Hepatocyte (in vitro differentiated cells): ENCODE measurements at regions not wholly inside any gene's neighbourhood (a gene's known extent, or its start where the extent isn't known, plus 50 kb on each side); places are given as distances from the start of the nearest gene placed in this dataset.
"Not testable (repeated sequence)": the region's sequence is repeated elsewhere in the genome, so short reads cannot be mapped to it uniquely, and the experiment has no call there.

ENCODE experiments used
- DNase-seq: peaks from one replicate; pipeline ENCODE4 v3.0.0-alpha.2; 2016; ENCODE audit warnings: low spot score
- H2AFZ ChIP-seq: fragments of 200-600 bp; sonication (generic); 2 replicates; pipeline ENCODE4 v1.6.0; 2016; ENCODE audit warnings: antibody characterized with exemption, mild to moderate bottlenecking
- H3K27ac ChIP-seq: fragments of 200-600 bp; sonication (generic); 2 replicates; pipeline ENCODE4 v1.5.1; 2016; ENCODE audit warnings: mild to moderate bottlenecking
- H3K27me3 ChIP-seq: fragments of 200-600 bp; sonication (generic); 2 replicates; pipeline ENCODE4 v1.6.1; 2016
- H3K36me3 ChIP-seq: fragments of 200-600 bp; sonication (generic); replicated peaks from 2 replicates; pipeline ENCODE4 v1.5.1; 2016; ENCODE audit warnings: low read depth; ENCODE audit not compliant: insufficient read depth
- H3K4me1 ChIP-seq: fragments of 200-600 bp; sonication (generic); 2 replicates; pipeline ENCODE4 v1.5.1; 2016; ENCODE audit warnings: mild to moderate bottlenecking, moderate library complexity; ENCODE audit not compliant: insufficient read depth
- H3K4me2 ChIP-seq: fragments of 200-600 bp; sonication (generic); 2 replicates; pipeline ENCODE4 v1.6.0; 2016
- H3K4me3 ChIP-seq: fragments of 200-600 bp; sonication (generic); 2 replicates; pipeline ENCODE4 v1.5.1; 2016; ENCODE audit warnings: mild to moderate bottlenecking
- H3K79me2 ChIP-seq: fragments of 200-600 bp; sonication (generic); 2 replicates; pipeline ENCODE4 v1.6.0; 2017; ENCODE audit warnings: mild to moderate bottlenecking
- H3K9me2 ChIP-seq: fragments of 200-600 bp; sonication (generic); replicated peaks from 2 replicates; pipeline ENCODE4 v1.6.0; 2017; ENCODE audit warnings: mild to moderate bottlenecking; ENCODE audit not compliant: insufficient read depth
- H3K9me3 ChIP-seq: fragments of 200-600 bp; sonication (generic); 2 replicates; pipeline ENCODE4 v1.5.1; 2016; ENCODE audit warnings: low read depth, mild to moderate bottlenecking
- H4K20me1 ChIP-seq: fragments of 200-600 bp; sonication (generic); 2 replicates; pipeline ENCODE4 v1.6.0; 2016; ENCODE audit warnings: mild to moderate bottlenecking; ENCODE audit not compliant: insufficient read depth, poor library complexity, severe bottlenecking
- EZH2 ChIP-seq: fragments of 200-600 bp; sonication (generic); IDR thresholded peaks from 2 replicates; pipeline ENCODE4 v1.6.1; 2016; ENCODE audit warnings: antibody characterized with exemption, mild to moderate bottlenecking, borderline replicate concordance
- EZH2phosphoT487 ChIP-seq: fragments of 200-600 bp; sonication (generic); IDR thresholded peaks from one replicate; pipeline ENCODE4 v1.6.1; 2018; ENCODE audit warnings: antibody characterized with exemption, mild to moderate bottlenecking, low read depth, moderate library complexity; ENCODE audit not compliant: unreplicated experiment, severe bottlenecking
- WGBS: methylation state at CpG from one replicate; pipeline ENCODE4 v1.1.6; 2016; ENCODE audit warnings: low lambda C conversion rate; ENCODE audit errors: missing lambda C conversion rate; 5-methylcytosine and 5-hydroxymethylcytosine counted together
- TF ChIP-seq, protein P1 (sequence below): fragments of 200-600 bp; sonication (generic); IDR thresholded peaks from 2 replicates; pipeline ENCODE4 v1.5.1; 2016; ENCODE audit warnings: antibody characterized with exemption, mild to moderate bottlenecking; ENCODE audit not compliant: poor library complexity

- Histone ChIP-seq H3K79me2 (no peaks in the 10 kb centered on the region), H3K27me3 (no peaks in the 10 kb centered on the region), H3K4me1 (no peaks in the 10 kb centered on the region), H3K9me3 (no peaks in the 10 kb centered on the region), H2AFZ (no peak overlapping the region), H3K4me2 (no peak overlapping the region), H4K20me1 (no peaks in the 10 kb centered on the region), H3K27ac (no peak overlapping the region), H3K4me3 (no peak overlapping the region), H3K36me3 (no peaks in the 10 kb centered on the region), H3K9me2 (no peaks in the 10 kb centered on the region)
- WGBS = 77% methylated on average over 2 of the region's 5 CpGs
- no peak for DNase-seq
- TF ChIP-seq EZH2 (no peak), EZH2phosphoT487 (no peak)
- TF ChIP-seq, protein P1, sequence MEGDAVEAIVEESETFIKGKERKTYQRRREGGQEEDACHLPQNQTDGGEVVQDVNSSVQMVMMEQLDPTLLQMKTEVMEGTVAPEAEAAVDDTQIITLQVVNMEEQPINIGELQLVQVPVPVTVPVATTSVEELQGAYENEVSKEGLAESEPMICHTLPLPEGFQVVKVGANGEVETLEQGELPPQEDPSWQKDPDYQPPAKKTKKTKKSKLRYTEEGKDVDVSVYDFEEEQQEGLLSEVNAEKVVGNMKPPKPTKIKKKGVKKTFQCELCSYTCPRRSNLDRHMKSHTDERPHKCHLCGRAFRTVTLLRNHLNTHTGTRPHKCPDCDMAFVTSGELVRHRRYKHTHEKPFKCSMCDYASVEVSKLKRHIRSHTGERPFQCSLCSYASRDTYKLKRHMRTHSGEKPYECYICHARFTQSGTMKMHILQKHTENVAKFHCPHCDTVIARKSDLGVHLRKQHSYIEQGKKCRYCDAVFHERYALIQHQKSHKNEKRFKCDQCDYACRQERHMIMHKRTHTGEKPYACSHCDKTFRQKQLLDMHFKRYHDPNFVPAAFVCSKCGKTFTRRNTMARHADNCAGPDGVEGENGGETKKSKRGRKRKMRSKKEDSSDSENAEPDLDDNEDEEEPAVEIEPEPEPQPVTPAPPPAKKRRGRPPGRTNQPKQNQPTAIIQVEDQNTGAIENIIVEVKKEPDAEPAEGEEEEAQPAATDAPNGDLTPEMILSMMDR = no peak
These were observed 219.7 kb downstream of the TMEM121 start for GRCh38 chr14:105746124-105746514.

DNA sequence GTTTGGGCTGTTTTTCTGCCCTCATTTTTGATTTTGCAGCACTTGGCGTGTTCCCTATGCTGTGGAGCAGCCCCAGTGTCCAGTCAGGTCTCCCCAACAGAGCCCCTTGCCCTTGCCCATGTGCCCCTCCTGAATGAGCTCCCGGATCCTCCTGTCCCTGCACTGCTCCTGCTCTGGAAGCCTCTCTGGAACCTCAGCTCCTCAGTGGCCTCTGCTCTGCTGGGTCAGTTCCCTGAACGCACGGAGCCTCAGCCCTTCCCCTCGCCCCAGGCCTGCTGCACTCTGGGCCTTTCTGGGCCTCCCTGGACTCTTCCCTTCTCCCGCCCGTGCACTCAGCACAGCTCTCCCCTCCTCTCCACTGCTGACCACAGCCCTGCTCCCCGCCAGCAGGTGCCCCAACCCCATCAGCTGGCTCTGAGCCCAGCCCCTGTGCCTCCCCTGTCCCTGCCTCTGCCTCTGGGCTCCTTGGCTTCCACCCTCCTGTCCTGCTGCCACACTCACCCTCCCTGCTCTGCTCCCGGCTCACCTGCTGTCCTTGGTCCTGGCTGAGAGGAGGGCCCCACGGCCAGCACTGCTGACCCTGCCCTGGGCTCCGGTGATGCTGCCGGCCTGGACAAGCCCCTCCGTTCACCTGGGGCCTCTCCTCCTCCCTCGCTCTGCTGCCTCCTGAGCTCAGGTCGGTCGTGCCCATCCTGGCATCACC is 220.6 kb downstream of the TMEM121 start:
- H3K4me2 ChIP-seq, H3K4me3 ChIP-seq, H3K36me3 ChIP-seq, H3K27ac ChIP-seq, H3K9me2 ChIP-seq, H3K4me1 ChIP-seq, H3K79me2 ChIP-seq, H3K9me3 ChIP-seq, DNase-seq, H2AFZ ChIP-seq, H4K20me1 ChIP-seq, H3K27me3 ChIP-seq: not testable (repeated sequence)
- 84% methylated on average over 11 of the region's 16 CpGs for WGBS

GRCh38 chr14:105747503-105748203 is 221.3 kb downstream of the TMEM121 start:
- not testable (repeated sequence) for H3K4me2 ChIP-seq, H3K27ac ChIP-seq, DNase-seq, H2AFZ ChIP-seq, H3K9me3 ChIP-seq, H3K79me2 ChIP-seq, H3K9me2 ChIP-seq, H3K4me1 ChIP-seq, H3K36me3 ChIP-seq, H4K20me1 ChIP-seq, H3K27me3 ChIP-seq, H3K4me3 ChIP-seq
- 85% methylated on average over 29 of the region's 31 CpGs for WGBS

GRCh38 chr14:105748204-105748578 is 221.8 kb downstream of the TMEM121 start:
- no peak for DNase-seq
- no peak overlapping the region for H3K4me3 ChIP-seq
- H3K9me2 ChIP-seq = no peaks in the 10 kb centered on the region
- WGBS = 59% methylated on average over 5 of the region's 5 CpGs
- TF ChIP-seq, protein P1 = no peak
- TF ChIP-seq EZH2phosphoT487 (no peak), EZH2 (no peak)
- no peak overlapping the region for H3K4me2 ChIP-seq
- H3K27ac ChIP-seq = no peak overlapping the region
- no peaks in the 10 kb centered on the region for H3K9me3 ChIP-seq
- no peaks in the 10 kb centered on the region for H4K20me1 ChIP-seq
- no peak overlapping the region for H2AFZ ChIP-seq
- no peaks in the 10 kb centered on the region for H3K27me3 ChIP-seq
- no peaks in the 10 kb centered on the region for H3K4me1 ChIP-seq
- H3K79me2 ChIP-seq = no peaks in the 10 kb centered on the region
- H3K36me3 ChIP-seq = no peaks in the 10 kb centered on the region

- H2AFZ ChIP-seq, H3K4me1 ChIP-seq, H3K36me3 ChIP-seq, H3K79me2 ChIP-seq, H4K20me1 ChIP-seq, H3K4me2 ChIP-seq, DNase-seq, H3K27ac ChIP-seq, H3K4me3 ChIP-seq, H3K9me2 ChIP-seq, H3K9me3 ChIP-seq, H3K27me3 ChIP-seq: not testable (repeated sequence)
- whole genome bisulfite sequencing = 66% methylated on average over 5 of the region's 6 CpGs
These were observed 222.3 kb downstream of the TMEM121 start for GRCh38 chr14:105748710-105749109.

DNA sequence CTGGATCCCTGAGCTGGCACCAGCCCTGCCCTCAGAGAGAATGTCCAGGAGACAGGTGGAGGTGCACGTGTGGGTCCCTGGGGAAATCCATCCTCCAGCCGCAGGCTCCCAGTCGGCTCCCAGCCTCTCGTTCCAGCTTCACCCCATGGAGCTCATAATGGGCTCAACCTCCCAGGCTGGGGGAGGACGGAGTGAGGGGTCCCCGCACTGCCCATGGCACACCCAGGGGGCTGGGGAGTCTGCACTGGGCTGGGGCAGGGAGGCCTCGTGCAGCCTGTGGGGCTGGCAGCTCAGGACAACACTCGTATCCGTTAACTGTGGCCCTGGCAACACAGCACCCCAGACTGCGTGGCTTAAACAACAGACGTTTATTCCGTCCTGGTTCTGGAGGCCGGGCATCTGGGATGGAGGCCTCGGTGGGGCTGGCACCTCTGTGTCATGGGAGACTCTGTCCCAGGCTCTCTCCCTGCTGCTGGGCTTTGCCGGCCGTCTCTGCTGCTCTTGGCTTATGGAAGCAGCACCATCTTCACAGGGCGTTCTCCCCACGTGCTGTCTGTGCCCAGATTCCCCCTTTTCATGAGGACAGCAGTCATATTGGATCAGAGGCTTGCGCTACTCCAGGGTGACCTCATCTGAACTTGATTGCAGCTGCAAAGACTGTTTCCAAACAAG is 223.6 kb downstream of the TMEM121 start:
- H3K79me2 ChIP-seq, H4K20me1 ChIP-seq, H3K4me1 ChIP-seq, H3K4me2 ChIP-seq, H3K9me2 ChIP-seq, H2AFZ ChIP-seq, H3K27me3 ChIP-seq, H3K9me3 ChIP-seq, H3K27ac ChIP-seq, H3K36me3 ChIP-seq, DNase-seq, H3K4me3 ChIP-seq: not testable (repeated sequence)
- 74% methylated on average over 10 of the region's 19 CpGs for WGBS
